IMR-90 (cell line): ENCODE measurements at regions not wholly inside any gene's neighbourhood (a gene's known extent, or its start where the extent isn't known, plus 50 kb on each side); places are given as distances from the start of the nearest gene placed in this dataset.

Experiments used
- CEBPB ChIP-seq: IDR thresholded peaks from 2 replicates; pipeline ENCODE4 v1.6.1; 2012; ENCODE audit warnings: low read depth, low read length, improper control_type of control experiment
- CHD1 ChIP-seq: IDR thresholded peaks from 2 replicates; pipeline ENCODE4 v1.6.1; 2012; ENCODE audit warnings: low read depth, low read length, improper control_type of control experiment
- FOS ChIP-seq: fragments of 150-350 bp; IDR thresholded peaks from 2 replicates; pipeline ENCODE4 v1.6.1; 2016; ENCODE audit warnings: low read depth, low read length
- MXI1 ChIP-seq: IDR thresholded peaks from 2 replicates; pipeline ENCODE4 v1.6.1; 2012; ENCODE audit warnings: low read depth, mild to moderate bottlenecking, low read length, moderate library complexity, borderline replicate concordance
- POLR2A ChIP-seq: IDR thresholded peaks from 2 replicates; pipeline ENCODE4 v1.6.1; 2012; ENCODE audit warnings: mild to moderate bottlenecking, low read depth, low read length
- RAD21 ChIP-seq: IDR thresholded peaks from 2 replicates; pipeline ENCODE4 v1.6.1; 2012; ENCODE audit warnings: low read length, improper control_type of control experiment
- RFX5 ChIP-seq: IDR thresholded peaks from 2 replicates; pipeline ENCODE4 v1.8.0; 2012; ENCODE audit warnings: low read depth, mild to moderate bottlenecking, low read length, moderate library complexity
- TF ChIP-seq, protein P1 (sequence below): conservative IDR thresholded peaks from 2 replicates; pipeline ENCODE4 v1.5.1; 2012; ENCODE audit warnings: mild to moderate bottlenecking, low read depth, low read length, improper control_type of control experiment

DNA sequence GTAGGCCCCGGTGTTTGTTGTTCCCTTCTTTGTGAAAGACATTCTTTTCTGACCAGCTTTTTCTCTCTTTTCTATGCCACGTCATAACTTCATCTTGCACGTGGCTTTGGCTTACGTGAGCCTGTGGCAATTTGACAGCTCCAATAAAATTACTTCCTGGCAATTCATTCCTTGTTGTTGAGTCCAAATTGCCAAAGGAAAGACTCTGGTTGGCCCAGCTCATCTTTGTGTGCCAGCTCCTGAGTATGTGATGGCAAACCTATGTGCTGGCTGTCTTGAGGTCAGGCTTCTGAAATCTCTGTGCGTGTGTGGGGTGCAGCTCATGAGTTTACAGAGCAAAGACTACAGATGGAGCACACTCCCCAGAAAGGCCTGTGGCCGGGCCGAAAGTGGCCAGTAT is 272.5 kb upstream of the SGK1 start:
- no peak for TF ChIP-seq FOS
- TF ChIP-seq, protein P1, sequence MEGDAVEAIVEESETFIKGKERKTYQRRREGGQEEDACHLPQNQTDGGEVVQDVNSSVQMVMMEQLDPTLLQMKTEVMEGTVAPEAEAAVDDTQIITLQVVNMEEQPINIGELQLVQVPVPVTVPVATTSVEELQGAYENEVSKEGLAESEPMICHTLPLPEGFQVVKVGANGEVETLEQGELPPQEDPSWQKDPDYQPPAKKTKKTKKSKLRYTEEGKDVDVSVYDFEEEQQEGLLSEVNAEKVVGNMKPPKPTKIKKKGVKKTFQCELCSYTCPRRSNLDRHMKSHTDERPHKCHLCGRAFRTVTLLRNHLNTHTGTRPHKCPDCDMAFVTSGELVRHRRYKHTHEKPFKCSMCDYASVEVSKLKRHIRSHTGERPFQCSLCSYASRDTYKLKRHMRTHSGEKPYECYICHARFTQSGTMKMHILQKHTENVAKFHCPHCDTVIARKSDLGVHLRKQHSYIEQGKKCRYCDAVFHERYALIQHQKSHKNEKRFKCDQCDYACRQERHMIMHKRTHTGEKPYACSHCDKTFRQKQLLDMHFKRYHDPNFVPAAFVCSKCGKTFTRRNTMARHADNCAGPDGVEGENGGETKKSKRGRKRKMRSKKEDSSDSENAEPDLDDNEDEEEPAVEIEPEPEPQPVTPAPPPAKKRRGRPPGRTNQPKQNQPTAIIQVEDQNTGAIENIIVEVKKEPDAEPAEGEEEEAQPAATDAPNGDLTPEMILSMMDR: no peak
- no peak for TF ChIP-seq CHD1
- TF ChIP-seq MXI1: no peak
- TF ChIP-seq CEBPB: no peak
- TF ChIP-seq RFX5: no peak
- no peak for TF ChIP-seq POLR2A
- TF ChIP-seq RAD21: no peak
